Calu3 (cell line): ENCODE measurements at regions not wholly inside any gene's neighbourhood (a gene's known extent, or its start where the extent isn't known, plus 50 kb on each side); places are given as distances from the start of the nearest gene placed in this dataset.

ENCODE experiments used
- BruUV-seq: library from RNA; stranded (reverse); fragments of 400-500 nt; replicated peaks from 2 replicates; lab custom pipeline; 2021; lab: Mats Ljungman, UMichigan
- CTCF ChIA-PET: fragments of 300-600 bp; sonication (Branson Sonifier 250); formaldehyde crosslinking; loops from one replicate; lab custom pipeline; 2022; ENCODE audit warnings: antibody characterized with exemption; lab: Charles Lee
- DNase-seq: peaks from one replicate; pipeline ENCODE4 v3.0.0; 2022
- H3K27ac Mint-ChIP-seq: one replicate; pipeline ENCODE4 v1.8.0; 2022; ENCODE audit warnings: mixed read lengths; ENCODE audit not compliant: unreplicated experiment
- H3K27me3 Mint-ChIP-seq: one replicate; pipeline ENCODE4 v1.8.0; 2022; ENCODE audit warnings: mixed read lengths; ENCODE audit not compliant: unreplicated experiment
- H3K36me3 Mint-ChIP-seq: one replicate; pipeline ENCODE4 v1.8.0; 2022; ENCODE audit warnings: mild to moderate bottlenecking, moderate library complexity, mixed read lengths; ENCODE audit not compliant: insufficient read depth, unreplicated experiment
- H3K4me1 Mint-ChIP-seq: one replicate; pipeline ENCODE4 v1.8.0; 2022; ENCODE audit warnings: mild to moderate bottlenecking, low read depth, mixed read lengths; ENCODE audit not compliant: unreplicated experiment
- H3K4me3 Mint-ChIP-seq: one replicate; pipeline ENCODE4 v1.8.0; 2022; ENCODE audit warnings: mild to moderate bottlenecking, low read depth, moderate library complexity, mixed read lengths; ENCODE audit not compliant: unreplicated experiment
- H3K9me3 Mint-ChIP-seq: one replicate; pipeline ENCODE4 v1.8.0; 2022; ENCODE audit warnings: low read depth, mixed read lengths; ENCODE audit not compliant: unreplicated experiment
- intact Hi-C: fragments of 100-400 bp; cut with micrococcal nuclease; formaldehyde crosslinking; loops from one replicate; pipeline ENCODE4 v1.10.0; 2022; ENCODE audit not compliant: unreplicated experiment
- TF ChIP-seq, protein P1 (sequence below): fragments of 200-600 bp; IDR thresholded peaks from one replicate; pipeline ENCODE4 v1.8.0; 2022; ENCODE audit warnings: antibody characterized with exemption; ENCODE audit not compliant: unreplicated experiment

DNA sequence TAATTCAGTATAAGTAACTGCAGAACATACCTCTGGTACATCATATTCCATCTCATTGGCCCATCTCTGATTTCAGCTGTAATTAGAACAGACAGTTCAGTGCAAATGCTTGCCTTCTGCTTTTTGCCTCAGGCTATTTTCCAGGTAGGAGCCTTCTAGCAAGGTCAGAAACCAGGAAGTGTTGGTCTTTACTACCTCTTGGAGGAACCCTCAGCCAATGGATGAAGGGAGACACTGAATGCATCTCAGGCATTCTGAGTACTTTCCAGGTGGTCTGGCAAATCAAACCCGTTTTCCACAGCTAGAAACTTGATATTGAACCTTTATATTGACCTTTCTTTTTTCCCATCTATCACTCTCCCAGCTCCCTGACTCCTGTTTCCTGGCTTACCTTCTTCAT is 348.5 kb upstream of the SOX2 start:
- Mint-ChIP-seq H3K9me3 (no peaks in the 10 kb centered on the region), H3K36me3 (no peaks in the 10 kb centered on the region), H3K27ac (no peak overlapping the region), H3K4me1 (no peaks in the 10 kb centered on the region), H3K4me3 (no peak overlapping the region), H3K27me3 (no peaks in the 10 kb centered on the region)
- CTCF ChIA-PET, result no interaction called here
- DNase-seq, result no peak
- TF ChIP-seq, protein P1, sequence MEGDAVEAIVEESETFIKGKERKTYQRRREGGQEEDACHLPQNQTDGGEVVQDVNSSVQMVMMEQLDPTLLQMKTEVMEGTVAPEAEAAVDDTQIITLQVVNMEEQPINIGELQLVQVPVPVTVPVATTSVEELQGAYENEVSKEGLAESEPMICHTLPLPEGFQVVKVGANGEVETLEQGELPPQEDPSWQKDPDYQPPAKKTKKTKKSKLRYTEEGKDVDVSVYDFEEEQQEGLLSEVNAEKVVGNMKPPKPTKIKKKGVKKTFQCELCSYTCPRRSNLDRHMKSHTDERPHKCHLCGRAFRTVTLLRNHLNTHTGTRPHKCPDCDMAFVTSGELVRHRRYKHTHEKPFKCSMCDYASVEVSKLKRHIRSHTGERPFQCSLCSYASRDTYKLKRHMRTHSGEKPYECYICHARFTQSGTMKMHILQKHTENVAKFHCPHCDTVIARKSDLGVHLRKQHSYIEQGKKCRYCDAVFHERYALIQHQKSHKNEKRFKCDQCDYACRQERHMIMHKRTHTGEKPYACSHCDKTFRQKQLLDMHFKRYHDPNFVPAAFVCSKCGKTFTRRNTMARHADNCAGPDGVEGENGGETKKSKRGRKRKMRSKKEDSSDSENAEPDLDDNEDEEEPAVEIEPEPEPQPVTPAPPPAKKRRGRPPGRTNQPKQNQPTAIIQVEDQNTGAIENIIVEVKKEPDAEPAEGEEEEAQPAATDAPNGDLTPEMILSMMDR, result no peak
- BruUV-seq, result no TSS peak
- intact Hi-C loops, result no loop called here

DNA sequence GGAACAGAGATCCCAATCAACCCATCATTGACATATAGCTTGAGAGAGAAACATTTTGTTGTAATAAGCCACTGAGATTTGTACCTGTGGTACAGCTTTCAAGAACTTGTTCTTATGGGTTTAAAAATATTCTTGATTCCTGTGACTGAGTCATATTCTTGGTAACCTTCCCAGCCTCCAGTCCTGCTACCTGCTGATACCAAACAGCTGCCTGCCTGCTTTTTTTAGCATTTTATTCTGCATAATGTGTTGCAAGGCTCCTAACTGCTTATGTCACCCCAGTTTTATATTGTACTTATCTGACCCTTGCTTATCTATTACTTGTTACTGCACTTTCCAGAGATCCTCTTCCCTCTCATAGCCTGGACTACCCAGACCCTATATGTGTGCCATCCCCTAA is 349.3 kb upstream of the SOX2 start:
- TF ChIP-seq, protein P1, result no peak
- CTCF ChIA-PET, result no interaction called here
- no peaks in the 10 kb centered on the region for H3K36me3 Mint-ChIP-seq
- no peak overlapping the region for H3K4me3 Mint-ChIP-seq
- no peaks in the 10 kb centered on the region for H3K9me3 Mint-ChIP-seq
- intact Hi-C loops, result no loop called here
- no peaks in the 10 kb centered on the region for H3K27me3 Mint-ChIP-seq
- DNase-seq, result no peak
- no TSS peak for BruUV-seq
- no peaks in the 10 kb centered on the region for H3K4me1 Mint-ChIP-seq
- no peak overlapping the region for H3K27ac Mint-ChIP-seq

DNA sequence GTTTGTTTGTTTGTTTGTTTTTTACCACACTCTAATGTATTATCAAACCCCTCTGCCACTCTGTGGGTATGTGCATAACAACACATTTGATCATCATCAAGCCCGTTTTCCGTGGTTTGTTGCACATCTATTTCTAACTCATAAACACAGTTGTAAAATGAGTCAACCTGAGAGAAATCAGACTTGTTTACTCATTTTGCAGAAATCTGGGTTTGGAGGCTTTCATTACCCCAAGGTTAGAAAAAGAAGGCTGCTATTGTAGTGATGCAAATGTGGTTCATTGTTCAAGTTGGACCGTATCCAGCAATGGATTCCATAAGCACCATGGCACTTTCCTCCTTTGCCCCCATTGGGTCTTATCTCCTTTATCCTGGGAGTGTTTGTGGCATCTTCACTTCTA is 353.2 kb upstream of the SOX2 start:
- intact Hi-C loops, result no loop called here
- H3K36me3 Mint-ChIP-seq, result no peaks in the 10 kb centered on the region

DNA sequence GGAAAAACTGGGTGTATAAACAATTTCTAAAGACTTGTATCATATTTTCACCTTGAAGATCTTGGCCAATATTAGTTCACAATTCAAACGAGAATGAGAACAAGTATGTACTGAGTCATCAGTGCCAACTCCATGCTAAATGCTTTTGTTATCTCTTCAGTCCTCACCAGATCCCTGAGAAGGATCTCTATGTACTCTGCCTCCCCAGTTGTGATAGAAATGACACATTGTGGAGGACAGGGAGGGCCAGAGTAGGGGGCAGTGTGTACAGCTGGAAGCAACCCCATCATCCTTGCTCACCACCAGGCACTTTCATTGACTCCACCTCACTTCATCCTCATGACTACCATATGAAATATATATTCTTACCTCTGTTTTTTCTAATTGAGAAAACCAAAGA is 353.7 kb upstream of the SOX2 start:
- BruUV-seq, result no TSS peak
- CTCF ChIA-PET, result no interaction called here
- DNase-seq, result no peak
- Mint-ChIP-seq H3K27ac (no peak overlapping the region), H3K4me1 (no peaks in the 10 kb centered on the region), H3K27me3 (no peaks in the 10 kb centered on the region), H3K36me3 (no peaks in the 10 kb centered on the region), H3K9me3 (no peaks in the 10 kb centered on the region), H3K4me3 (no peak overlapping the region)
- intact Hi-C loops, result no loop called here
- TF ChIP-seq, protein P1, result no peak

More for the DNA sequence above, 353.2 kb upstream of the SOX2 start:
- BruUV-seq, result no TSS peak
- no peaks in the 10 kb centered on the region for H3K4me1 Mint-ChIP-seq
- TF ChIP-seq, protein P1, result no peak
- no peak for DNase-seq
- CTCF ChIA-PET, result no interaction called here
- no peaks in the 10 kb centered on the region for H3K9me3 Mint-ChIP-seq
- no peak overlapping the region for H3K27ac Mint-ChIP-seq
- H3K27me3 Mint-ChIP-seq, result no peaks in the 10 kb centered on the region
- H3K4me3 Mint-ChIP-seq, result no peak overlapping the region

DNA sequence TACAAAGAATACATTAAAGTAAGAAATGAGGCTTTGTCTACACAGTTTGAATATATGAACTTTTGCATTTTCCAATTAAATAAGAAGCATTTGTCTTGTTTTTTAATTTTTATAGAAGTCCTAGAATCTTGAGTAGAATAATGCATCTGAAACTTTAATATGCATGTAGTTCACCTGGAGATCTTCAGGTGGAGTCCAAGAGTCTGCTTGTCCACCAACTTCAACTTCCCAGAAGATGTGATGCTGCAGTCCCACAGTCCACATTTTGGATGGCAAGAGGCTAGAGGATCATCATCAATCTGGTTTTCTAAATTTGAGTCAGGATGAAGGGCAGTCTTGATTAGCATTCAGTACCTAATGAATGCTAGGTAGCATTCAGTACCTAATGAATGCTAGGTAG is 357.6 kb upstream of the SOX2 start:
- Mint-ChIP-seq H3K36me3 (no peaks in the 10 kb centered on the region), H3K4me1 (no peaks in the 10 kb centered on the region), H3K9me3 (no peaks in the 10 kb centered on the region), H3K4me3 (no peak overlapping the region), H3K27me3 (no peaks in the 10 kb centered on the region), H3K27ac (no peak overlapping the region)
- TF ChIP-seq, protein P1, result no peak
- CTCF ChIA-PET, result no interaction called here
- no peak for DNase-seq
- intact Hi-C loops, result no loop called here
- BruUV-seq, result no TSS peak
